Kasumi-1 (cell line): ENCODE measurements at regions not wholly inside any gene's neighbourhood (a gene's known extent, or its start where the extent isn't known, plus 50 kb on each side); places are given as distances from the start of the nearest gene placed in this dataset.

ENCODE experiments used
- DNase-seq, 2 experiments: peaks; one replicate each; lab custom pipeline; 2025; lab: John Stamatoyannopoulos, UW

- DNase-seq: no peak
Observed at GRCh38 chr18:75660932-75661331, 233.4 kb upstream of the SMIM21 start.

GRCh38 chr18:75659535-75660023 lies 232.1 kb upstream of the SMIM21 start:
- DNase-seq: no peak

- peak; percentile 80 to 88 for DNase-seq
Observed at GRCh38 chr18:75658330-75658729, 230.8 kb upstream of the SMIM21 start.

DNA sequence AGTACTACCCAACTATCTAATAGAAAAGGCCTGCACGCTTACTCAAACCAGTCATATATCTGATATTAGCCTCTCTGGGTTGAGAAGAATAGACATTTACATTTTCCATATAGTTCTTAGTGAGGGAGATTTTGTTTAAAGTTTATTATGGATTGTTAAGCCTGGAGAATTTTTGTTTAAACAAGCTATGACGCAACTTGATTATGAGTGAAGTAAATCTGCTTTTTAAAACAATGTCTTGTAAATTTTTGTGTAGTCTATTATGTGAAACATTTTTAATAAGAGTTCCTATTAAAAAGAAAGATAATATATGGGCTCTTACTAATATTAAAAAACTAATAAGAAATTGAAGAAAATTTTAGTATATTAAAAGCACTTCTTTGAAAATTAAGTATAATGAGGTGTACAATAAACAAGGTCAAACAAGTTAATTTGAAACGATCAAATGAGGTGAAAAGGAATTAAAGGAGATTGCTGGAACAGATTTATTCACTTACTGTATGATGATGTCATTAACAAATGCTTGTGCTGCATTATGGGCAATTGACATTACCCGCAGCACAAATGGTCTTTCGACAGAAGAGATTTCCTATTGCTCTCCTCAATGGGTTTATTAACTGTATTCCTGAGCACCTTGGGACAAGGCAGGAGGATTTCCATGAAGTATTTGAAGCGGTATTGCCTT lies 229.2 kb upstream of the SMIM21 start:
- DNase-seq: peak in 1 of 2 experiments; percentile 27

DNA sequence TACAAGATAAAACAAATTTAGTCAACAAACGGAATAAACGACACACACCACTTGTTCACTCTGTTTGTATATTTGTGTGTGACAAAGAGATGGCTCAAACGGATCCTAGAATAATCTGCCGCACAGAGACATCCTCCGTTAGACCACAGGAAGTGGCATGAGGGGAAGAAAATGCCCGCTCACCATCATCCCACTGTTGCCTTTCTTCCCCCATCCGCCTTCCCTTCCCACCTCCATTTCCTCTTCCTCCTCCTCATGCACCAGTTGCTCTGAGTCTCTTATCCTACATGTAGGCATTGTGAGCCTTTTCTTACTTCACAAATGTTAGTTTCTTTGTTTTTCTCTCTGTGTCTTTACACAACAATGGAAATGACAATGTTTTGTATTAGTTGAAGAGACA lies 228.5 kb upstream of the SMIM21 start:
- DNase-seq: peak; percentile 75

DNA sequence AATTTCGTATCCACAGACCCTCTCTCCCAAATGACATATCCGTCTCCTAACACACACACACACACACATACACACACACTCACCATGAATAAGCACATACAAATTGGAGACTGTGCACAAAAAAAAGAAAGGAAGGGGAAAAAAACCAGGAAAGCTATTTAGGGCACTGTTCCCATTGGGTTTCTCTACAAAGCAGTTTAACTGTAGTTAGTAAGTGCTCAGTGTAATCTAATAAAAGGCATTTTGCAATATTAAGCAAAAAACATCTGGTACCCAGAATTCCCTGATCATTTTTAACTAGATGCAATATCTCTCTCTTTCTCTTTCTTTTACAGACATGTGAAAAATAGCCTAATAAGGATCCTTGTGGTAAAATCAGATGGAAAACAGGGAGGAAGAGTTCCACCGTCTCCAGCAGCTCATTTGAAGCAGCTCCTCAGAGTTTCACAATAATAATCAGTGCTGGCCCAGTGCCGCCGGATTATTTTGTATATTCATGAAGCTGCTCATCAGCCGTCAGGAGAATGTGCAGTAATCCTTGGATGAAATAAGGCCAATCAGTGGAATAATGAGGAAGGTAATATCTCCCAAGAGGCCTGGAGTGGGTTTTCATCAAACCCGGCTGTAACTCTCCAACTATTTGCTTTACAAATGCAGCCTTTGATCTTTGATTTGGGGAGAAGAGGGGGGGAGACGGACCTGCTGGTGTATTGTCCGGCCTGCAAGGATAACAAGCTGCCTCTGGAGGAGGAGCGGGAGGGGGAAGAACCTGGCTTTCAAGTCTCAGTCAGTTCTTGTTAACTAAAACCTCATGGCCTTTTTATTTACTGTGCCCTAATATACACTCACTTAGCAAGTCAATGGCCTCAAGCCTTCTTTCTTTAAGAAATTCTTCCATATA lies 227.6 kb upstream of the SMIM21 start:
- DNase-seq: no peak

GRCh38 chr18:75654386-75654785 lies 226.9 kb upstream of the SMIM21 start:
- no peak for DNase-seq

- no peak for DNase-seq
Observed at GRCh38 chr18:75652528-75652927, 225.0 kb upstream of the SMIM21 start.

DNA sequence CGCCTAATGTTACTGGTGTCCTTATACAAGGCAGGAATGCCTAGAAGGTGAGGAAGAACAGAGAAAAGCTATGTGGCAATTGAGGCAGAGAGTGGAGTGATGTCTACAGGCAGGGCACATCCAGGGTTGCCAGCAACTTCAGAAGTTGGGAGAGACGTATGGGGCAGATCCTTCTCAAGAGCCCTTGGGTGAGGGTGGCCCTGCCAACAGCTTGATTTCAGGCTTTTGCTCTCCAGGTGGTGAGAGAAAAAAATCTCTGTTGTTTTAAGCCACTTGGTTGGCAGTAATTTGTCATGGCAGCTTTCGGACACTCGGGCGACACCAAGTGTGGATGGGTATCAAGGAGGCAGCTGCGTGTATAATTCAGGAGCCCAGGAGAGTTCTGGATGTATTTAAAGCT lies 217.4 kb upstream of the SMIM21 start:
- DNase-seq: no peak

DNA sequence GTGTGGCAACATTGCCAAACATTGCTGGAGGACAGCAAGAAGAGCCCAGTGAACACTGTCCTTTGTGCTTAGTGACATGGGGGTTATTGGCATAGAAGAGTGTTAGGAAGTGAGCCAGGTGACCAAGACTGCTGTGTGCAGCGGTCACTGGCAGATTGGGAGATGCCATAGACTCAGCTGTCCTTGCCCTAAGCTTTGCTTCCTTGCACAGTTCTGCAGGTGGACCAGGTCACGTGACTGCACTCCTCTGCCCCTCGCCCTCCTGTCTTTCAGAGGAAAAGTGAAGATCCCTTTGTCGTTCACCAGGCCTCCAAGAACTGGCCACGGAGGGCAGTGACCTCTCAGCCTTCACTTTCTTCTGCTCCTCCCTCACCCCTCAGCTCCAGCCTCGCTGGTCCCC lies 215.6 kb upstream of the SMIM21 start:
- DNase-seq: no peak

- DNase-seq: no peak
Observed at GRCh38 chr18:75639472-75639831, 211.9 kb upstream of the SMIM21 start.

DNA sequence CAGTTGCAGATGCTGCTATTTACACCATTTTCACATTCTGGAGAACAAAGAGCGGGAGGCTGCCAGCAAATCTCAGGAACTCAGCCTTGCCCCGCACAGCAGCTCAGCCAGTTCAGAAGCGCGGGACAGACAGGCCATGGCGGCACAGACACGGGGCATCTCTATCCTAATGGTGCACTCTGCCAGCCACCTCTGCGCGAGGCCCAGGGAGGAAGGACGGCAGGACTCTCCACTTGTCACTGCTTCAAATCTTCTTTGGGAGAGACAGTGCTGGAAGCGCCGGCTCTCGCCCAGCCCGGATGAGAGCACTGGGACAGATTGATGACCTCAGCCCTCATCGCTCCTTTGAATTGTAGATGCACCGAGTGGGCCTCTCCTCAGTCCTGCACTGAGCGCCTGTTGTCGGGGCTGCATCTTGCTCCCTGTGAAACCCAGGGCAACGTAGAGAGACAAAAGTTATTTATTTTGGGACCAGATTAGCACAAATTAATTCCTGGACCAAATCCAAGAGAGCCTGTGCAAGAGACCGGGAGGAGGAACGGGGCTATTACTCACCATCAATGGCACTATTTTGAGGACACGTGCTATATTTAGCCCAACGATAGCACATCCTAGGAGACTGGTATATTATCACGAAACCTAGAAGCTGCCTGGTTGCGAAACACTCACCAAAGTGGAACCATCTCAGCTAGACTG lies 211.4 kb upstream of the SMIM21 start:
- peak; percentile 51 to 77 for DNase-seq

- no peak for DNase-seq
Observed at GRCh38 chr18:75638223-75638775, 210.8 kb upstream of the SMIM21 start.

DNA sequence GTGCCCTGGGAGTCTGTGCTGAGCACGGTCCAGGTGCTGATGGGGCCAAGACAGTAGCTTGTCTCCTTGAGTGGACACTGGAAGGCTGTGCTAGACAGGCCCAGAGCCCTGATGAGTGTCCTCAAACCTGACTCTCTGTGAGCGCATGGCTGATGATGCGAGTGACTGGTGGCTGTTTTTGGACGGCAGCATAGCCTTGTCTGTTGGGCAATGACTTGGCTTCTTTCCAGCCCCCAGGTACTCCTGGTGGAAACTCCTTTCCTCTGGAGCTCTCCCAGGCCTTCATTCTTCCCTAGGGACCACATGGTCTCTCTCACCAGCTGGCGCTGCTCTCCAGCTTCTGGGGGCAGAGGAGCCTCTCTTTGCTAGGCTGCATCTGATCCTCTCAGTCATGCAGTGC lies 207.6 kb upstream of the SMIM21 start:
- DNase-seq: no peak

GRCh38 chr18:75625966-75626365 lies 198.5 kb upstream of the SMIM21 start:
- DNase-seq: no peak

DNA sequence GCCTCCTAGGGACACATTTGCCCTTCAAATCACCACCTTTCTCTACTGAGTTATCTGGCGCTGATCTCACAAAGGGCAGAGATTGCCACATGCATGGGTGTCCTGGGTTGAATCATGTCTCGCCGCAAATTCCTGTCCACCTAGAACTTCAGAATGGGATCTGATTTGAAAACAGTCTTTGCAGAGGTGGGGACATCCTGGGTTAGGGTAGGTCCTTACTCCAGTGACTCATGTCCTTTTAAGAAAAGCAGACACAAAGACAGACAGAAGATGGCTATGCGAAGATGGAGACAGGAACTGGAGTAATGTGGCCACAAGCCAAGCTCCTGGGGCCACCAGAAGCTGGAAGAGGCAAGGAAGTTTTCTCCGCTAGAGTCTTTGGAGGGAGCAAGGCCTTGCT lies 197.4 kb upstream of the SMIM21 start:
- DNase-seq: no peak

DNA sequence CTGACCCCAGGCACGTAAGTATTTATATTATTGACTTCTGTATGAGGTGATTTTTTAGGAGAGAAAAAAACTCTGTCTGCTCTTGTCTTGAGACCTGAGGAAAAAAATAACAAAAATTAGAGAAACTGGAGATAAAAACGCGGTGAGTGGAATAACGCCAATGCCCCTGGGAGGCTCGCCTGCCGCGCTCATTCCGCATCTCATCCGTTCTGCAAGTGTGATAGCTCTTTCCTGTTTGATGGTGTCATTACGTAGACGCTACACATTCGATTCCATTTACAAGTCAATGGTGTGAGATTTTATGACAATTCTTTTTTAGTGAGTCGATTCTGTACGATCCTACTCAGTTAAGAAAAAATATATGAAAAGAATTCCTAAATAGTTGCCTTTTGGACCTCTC lies 194.3 kb upstream of the SMIM21 start:
- DNase-seq: no peak

DNA sequence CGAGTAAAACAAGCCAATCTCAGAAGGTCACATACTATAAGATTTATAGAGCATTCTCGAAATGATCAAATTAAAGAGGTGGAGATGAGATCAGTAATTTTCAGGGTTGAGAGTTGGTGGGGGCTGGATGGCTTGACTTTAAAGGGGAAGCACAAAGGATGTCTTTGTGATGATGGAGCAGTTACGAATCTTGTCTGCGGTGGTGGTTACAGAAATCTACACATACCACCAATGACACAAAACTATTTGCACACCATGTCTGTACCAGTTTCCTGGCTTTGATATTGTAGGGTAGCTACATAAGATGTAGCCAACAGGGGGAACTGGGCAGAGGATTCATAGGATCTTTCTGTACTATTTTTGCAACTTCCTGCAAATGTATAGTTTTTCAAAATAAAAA lies 190.6 kb upstream of the SMIM21 start:
- no peak for DNase-seq

DNA sequence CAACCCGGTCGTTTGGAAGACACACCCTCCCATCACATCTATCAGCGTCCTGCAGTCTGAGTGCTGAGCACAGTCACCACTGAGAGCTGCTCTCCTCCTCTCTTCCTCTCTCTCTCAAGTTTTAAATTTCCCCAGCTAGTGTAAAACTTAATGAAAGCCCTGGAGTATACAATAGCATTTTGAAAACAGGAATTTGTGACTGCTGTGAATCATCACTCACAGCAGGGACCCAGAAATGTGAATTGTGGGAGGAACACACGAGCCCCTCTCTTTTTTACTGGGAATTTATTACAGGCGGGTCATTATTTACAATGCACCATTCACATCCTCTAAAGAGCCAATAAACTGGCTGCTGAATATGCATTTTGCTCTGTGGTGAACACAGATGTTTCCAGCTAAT lies 185.0 kb upstream of the SMIM21 start:
- no peak for DNase-seq

- DNase-seq: no peak
Observed at GRCh38 chr18:75607701-75608100, 180.2 kb upstream of the SMIM21 start.

- DNase-seq: peak; percentile 31 to 49
Observed at GRCh38 chr18:75592527-75592926, 165.0 kb upstream of the SMIM21 start.

- DNase-seq: no peak
Observed at GRCh38 chr18:75588412-75588811, 160.9 kb upstream of the SMIM21 start.
